NCI-H82 (cell line): ENCODE measurements at regions not wholly inside any gene's neighbourhood (a gene's known extent, or its start where the extent isn't known, plus 50 kb on each side); places are given as distances from the start of the nearest gene placed in this dataset.
A peak's percentile ranks its signal among the peaks of the same experiment; 100 is the strongest.
"Not testable (repeated sequence)": the region's sequence is repeated elsewhere in the genome, so short reads cannot be mapped to it uniquely, and the experiment has no call there.

Experiments
- DNase-seq: peaks from one replicate; lab custom pipeline; 2025; lab: John Stamatoyannopoulos, UW

DNA sequence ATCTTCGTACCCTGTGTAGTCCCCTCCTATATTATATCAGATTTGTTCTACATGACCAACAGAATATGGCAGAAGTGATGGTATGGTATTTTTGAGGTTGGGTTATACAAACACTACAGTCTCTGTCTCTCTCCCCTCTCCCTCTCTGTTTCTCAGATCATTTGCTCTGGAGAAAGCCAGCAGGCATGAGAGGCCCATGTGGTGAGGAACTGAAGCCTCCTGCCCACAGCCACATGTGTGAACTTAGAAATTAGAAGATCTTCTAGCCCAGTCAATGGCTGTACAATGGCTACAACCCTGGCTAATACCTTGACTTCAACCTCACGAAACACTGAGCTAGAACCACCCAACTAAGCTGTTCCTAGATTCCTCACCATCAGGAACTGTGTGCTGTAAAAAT is 250.6 kb downstream of the SMAD2 start:
- peak; percentile 35 for DNase-seq

DNA sequence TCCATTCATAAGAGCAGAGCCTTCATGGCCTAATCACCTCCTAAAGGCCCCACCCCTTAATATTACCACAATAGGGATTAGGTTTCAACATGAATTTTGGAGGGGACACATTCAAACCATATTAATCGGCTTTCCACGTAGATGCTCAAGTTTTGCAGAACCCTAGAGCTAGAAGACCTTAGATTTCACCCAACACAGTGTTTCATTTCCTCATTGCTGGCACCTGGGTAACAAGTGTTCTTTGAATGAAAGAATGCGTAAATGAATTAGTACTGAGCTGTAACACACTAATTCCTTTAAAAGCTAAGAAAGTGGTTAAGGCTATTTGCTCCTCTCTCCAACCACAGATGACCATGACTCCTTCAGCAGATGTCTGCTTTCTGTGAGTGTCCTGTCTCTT is 252.5 kb downstream of the SMAD2 start:
- no peak for DNase-seq

DNA sequence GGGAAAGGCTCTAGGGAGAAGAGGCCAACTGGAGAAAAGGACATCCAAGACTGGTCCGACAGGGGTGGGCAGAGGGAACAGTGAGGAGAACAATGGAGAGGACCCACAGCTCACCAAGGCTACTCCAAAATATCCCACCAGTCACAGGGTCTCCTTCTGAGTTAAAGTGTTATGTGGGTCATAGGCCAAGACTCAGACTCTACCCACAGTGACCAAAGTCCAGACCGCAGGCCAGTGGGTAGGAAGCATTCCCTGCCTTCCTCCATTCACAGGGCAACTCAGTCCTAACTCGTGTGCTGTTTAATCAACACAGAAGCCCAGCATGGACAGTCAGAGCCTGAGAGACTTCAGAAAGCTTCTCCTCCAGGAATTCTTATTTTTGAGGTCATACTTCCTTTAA is 260.6 kb downstream of the SMAD2 start:
- DNase-seq = no peak

DNA sequence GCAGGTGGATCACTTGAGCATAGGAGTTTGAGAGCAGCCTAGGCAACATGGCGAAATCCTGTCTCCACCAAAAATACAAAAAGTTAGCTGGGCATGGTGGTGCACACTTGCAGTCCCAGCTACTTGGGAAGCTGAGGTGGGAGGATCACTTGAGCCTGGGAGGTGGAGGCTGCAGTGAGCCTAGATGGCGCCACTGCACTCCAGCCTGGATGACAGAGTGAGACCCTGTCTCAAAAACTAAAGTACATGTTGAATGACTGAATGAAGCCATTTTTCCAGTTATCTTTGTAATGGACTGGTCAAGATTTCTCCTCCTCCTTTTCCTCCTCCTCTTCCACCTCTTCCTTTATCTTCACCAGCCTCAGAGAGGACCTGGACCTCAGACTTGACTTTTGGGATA is 272.0 kb downstream of the SMAD2 start:
- DNase-seq = no peak

DNA sequence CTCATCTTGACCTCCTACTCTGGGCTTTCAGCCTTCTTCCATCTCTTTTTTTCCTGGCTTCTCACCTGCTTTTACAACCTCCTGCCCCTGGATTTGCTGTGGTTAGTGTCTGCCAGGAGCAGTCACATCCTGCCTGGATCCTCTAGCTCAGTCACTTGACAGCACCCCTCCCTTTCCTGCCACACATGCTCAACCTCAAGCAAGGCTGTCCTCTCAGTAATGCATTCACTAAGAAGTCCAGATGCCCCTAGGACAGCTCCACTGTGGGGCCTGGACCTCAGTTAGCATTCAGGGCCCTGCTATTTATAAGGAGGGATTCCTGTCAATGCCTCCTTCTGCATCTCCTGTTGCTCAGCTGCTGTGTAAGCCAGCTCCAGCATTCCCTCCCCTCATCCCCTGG is 275.5 kb downstream of the SMAD2 start:
- DNase-seq = no peak

DNA sequence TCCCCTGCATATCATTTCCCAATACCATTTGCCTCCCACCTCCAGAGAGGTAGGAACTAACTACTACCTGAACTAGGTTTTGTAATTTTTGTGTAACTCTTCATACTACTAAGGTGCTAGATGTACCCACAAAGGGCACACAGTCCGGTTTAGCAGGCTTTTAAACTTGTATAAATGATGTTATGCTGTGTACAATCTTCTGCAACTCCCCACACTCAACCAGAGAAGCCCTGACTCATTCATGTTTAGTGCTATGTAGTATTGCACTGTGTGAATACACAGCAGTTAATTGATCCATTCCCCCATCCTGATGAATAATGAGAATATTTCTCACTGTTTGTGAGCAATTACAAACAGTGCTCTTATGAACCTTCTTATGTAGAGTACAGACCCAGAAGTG is 285.6 kb downstream of the SMAD2 start:
- no peak for DNase-seq

DNA sequence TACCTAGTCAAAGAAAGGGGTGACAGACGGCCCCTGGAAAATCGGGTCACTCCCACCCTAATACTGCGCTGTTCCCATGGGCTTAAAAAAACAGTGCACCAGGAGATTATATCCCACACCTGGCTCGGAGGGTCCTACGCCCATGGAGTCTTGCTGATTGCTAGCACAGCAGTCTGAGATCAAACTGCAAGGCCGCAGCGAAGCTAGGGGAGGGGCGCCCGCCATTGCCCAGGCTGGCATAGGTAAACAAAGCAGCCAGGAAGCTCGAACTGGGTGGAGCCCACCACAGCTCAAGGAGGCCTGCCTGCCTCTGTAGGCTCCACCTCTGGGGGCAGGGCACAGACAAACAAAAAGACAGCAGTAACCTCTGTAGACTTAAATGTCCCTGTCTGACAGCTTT is 292.9 kb downstream of the SMAD2 start:
- not testable (repeated sequence) for DNase-seq

DNA sequence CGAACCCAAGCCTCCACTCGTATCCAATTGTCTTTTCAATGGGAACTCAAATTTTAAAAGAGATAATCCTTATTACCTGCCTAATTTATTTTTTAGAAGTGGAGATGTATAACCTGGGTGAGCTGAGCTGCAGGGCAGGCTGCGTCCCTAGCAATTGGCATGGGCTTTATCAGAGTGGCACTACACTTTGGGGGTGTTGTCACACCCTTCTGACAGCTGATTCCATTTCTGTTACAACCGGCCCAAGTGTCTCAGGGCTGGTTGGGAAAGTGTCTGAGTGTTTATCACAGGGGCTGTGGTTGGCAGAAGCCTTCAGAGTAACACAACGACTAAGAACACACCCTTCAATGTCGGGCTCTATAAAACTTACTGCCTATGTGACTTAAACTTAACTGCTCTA is 295.0 kb downstream of the SMAD2 start:
- DNase-seq = no peak

DNA sequence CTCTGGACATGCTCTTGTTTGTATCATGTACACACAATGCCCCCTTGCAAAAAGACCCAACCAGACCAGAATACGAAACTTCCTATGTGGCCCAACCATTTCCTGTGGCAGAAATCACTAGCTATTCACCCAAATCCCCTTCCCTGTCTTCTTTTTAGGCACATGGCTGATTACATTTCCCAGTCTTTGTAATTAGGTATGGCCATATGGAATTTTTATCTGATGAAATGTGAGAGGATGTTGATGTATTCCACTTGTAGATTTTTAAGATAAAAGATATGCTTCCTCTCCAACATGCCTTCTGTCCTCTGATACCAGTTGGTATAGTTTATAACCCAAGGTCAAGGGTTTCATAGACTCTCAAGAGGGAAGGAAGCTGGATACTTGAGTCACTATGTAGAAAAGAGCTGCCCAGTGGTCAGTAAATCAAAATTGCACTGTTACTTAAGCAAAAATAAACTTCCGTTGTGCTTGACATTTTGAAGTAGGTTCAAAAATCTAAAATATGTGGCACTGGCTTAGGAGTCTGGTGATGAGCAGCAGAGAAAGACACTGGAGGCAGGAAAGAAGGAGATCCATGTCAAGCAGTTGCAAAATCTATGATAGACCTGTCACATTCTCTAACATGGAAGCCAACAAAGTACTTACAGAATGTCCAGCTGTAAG is 297.4 kb downstream of the SMAD2 start:
- no peak for DNase-seq

DNA sequence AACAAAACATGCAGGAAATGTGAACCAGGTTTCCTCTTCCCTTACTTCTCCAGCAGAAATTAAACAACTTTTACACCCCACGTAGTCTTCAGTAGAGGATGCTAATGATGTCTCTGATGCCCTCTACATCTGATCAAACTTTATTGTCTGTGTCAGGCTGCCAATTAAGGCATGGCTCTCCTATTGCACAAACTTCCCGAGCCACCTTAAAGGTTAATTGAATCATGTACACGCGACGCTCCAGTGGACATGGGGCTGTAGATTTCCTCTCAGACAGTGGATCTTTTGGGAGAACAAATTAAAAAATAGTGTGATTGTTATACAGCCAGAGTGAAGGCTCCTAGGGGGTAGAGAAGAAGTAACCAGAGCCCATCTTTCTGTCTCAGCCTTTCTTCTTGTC is 301.6 kb downstream of the SMAD2 start:
- no peak for DNase-seq

DNA sequence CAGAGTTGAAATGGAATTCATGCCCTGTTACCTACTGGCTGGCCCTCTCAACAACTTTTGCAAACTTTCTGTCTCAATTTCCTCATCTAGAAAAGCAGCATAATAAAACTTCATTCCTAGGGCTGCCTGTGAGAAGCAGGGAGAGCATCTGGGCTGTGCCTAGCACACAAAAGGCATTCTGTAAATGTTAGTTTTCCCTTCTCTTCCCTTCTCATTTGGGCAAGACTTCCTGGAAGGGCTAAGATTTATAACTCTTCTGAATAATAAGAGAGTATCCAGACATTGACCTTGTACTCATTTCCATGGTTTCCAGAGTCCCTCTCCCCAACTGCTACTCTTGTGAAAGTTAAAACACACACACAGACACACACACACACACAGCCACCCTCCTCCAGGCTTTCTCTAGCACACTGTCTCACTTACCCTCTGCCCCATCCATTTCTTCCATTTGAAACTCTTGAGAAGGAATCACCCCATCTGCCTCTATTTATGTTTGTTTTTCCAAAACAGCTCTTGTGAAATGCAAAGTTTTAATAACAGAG is 302.1 kb downstream of the SMAD2 start:
- DNase-seq = no peak

DNA sequence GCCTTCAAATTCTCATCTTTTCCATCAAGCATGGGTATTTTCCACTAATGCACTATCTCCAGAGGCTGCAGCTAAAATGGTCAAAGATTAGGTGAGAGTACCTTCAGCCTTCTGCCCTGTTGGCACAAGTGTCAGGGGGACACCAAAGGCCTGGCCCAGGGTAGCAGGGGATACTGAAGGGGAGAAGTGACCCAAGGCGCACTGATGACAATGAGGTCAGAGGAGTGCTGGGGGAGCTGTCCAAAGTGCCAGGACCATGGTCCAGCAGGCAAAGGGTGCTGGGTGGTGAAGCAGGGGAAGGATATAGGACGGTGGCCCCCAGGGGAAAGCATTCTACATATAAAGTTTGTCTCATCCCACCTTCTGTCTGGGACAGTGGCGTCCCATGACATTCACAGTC is 303.4 kb downstream of the SMAD2 start:
- DNase-seq = no peak

DNA sequence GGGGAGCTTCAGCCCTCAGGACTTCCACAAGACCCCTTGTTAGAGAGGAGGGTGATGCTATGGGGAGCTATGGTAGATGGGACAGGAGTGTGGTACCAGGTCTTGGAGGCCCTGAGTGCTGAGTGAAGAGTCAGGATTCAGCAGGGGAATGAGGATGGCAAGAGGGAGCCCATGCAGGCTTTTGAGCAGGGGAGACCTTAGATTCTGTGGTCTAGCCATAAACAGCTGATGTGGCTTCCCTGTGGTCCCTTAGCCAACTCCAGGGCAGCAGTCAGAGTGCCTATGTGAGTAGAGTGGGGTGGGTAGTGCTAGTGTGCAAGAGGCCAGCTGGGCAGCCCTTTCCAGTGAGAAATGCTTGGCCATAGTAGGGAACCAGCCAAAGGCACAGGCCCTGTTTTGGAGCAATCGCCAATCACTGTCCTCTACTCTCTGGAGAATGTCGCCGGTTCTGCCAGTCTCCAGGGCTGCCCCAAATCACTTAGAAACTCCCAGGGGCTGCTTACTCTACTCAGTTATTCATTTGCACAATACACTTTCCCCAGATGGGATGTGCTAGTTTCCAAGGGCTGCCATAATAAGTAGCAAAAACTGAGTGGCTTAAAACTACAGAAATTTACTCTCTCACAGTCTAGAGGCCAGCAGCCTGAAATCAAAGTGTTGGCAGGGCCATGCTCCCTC is 310.5 kb downstream of the SMAD2 start:
- no peak for DNase-seq

DNA sequence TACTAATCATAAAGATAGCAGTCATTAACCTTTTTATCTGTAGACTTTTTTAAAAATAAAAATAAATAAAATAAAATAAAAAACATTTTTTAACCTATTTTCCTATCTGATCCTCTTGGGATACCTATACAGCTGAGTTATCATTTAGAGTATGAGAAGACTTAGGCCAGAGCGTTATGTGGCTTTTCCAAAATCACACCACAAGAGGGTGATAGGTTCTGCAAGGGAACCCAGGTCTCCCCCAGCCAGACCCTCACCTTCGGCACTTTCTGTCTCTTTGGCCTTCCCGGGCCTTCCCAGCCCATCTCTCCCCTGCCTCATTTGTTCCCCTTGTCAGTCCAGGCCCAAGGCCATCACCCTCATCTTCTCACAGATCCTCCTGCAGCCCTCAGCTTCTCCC is 311.7 kb downstream of the SMAD2 start:
- DNase-seq = no peak

DNA sequence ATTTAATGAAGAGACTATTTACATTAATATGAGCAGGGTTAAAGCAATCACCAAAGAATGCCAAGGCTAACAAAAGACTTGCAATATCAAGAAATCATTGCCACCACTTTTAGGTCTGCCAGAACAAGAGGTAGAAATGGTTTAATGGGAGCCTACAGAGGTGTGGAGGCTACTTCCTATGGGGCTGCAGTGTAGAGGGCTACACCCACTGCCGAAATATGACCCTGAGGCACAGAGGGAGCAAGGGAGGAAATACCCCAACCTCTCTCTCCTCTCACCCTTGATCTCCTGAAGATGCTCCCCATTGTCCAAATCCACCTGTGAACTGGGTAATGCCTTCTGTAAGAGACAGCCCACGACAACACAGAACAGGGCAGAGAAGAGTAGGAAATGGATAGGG is 315.4 kb downstream of the SMAD2 start:
- no peak for DNase-seq

DNA sequence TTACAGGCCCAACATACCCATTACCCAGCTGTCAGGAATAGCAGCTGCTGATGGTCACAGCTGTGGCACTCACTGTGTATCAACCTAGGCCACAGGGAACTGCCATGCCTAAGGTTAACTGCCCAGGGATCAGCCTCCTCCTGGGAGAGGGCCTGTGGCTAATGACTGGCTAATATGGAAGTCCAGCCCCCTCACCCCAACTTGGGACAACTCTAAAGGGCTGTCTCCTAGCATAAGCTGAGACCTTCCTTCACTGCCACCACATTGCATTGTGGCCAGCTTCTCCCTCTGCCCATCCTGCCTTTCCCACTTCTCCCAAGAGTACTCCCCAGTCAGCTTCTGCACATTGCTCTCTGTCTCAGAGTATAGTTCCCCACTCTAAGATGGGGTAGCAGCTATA is 316.5 kb downstream of the SMAD2 start:
- no peak for DNase-seq

DNA sequence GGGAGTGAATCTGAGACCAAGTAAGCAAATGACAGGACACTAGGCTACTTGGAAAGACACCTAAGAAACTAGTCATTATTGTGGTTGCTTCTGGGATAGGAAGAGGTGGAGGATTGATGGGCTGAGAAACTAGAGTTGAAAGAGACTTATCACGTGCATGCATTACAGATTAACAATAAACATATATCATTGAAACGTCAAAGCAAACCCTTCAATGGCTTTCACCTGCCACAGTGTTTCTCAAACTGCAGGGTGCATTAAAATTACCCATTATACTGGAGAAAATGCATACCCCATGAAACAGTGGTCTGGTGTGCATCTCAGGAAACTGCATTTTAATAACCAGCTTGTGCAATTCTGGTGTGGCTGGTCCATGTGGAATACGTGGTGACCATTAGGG is 318.8 kb downstream of the SMAD2 start:
- DNase-seq = no peak

DNA sequence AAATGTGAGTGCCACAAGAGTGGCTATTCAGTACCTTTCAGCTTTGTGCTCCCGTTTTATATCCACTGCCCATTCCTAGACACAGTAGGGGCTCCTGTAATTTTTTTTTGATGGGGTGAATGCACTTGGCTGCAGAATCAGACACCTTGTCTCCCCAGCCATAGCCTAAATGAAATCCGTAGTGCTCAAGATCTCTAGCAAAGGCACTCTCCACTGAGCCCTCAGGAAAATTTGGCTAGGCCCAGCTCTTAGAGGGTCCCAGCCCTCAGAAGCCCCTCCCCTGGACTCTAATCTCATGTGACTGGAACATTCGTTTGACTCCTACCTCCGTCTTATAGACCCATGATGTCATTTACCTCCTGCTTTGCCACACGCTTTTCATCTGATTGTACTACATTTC is 323.9 kb downstream of the SMAD2 start:
- DNase-seq = no peak

DNA sequence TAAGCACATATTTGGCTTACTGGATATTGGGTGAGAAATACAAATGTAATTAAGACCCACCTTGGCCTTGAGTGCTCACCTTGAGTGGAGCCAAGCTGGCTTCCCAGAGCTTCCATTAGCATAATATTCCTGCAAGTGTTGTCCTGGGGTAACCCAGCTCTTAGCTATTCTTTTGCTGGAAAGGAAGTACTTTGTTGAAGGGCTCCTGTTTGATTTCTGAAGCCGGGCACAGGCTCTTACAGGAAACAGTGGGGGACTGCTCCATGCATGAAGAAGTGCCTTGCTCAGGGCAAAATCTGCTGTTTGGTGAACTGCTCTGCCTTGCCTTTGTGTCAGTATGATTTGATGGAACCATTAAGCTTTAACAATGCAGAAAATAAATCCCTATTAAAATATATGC is 325.4 kb downstream of the SMAD2 start:
- DNase-seq = no peak

DNA sequence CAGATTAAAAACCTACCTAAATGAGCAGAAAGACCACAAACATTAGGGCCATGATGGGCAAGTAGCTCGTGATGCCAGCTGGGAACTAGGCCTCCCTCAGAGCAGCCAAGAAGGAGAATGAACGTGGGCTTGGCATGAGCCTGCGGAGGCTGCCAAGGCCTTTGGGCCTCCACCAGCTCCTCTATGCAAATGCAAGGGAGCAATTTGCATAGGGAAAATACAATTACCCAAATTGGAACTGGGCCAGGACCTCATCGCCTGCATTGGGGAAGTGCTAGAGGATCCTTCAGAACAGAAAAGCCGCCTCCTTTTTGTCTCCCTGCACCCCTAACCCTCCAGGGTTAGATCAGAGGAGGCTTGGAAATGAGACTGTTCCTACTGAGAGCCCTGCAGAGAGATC is 326.4 kb downstream of the SMAD2 start:
- no peak for DNase-seq

DNA sequence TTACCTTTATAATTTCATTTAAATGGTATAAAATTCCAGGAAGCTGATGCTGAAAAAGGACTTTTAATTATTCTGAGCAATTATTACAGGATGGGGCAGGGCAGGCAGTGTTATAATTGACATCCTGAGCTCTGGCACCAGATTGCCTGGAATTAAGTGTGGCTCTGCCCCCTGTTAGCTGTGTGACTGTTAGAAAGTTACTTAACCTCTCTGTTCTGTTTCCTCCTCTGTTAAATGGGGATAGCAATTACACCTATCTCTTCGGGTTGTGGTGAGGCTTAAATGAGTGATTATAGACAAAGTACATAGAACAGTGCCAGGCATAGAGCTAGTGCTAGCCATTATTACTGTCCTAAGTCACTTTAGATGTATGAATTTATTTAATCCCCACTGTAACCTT is 327.3 kb downstream of the SMAD2 start:
- DNase-seq = no peak

DNA sequence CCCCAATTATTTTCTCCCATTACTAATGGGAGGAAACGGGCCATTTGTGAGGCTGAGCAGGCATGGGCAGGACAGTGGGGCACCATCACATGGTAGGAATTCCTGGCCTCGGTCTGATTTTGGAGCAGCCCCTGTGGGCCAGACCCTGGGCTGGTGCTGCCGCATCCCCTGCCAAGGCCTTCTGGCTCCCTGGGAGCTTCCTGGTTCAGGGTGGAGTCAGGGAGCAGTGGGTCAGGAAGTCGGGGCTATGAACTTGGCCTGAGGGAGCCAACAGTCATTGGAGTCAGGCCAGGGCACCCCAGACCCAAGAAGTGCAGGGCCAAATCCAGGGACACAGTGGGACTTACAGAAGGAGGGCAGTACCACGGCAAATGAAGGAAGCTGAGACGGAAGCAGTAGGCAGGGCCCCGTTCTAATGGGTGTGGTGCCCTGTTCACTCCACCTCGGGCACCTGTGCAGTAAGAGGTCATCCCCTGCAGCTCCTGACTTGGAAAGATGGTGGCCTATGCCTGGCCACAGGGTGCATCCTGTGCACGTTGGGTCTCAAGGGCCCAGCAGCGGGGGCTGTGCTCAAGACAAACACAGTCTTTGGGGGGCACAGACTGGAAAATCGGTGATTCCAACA is 328.1 kb downstream of the SMAD2 start:
- no peak for DNase-seq

DNA sequence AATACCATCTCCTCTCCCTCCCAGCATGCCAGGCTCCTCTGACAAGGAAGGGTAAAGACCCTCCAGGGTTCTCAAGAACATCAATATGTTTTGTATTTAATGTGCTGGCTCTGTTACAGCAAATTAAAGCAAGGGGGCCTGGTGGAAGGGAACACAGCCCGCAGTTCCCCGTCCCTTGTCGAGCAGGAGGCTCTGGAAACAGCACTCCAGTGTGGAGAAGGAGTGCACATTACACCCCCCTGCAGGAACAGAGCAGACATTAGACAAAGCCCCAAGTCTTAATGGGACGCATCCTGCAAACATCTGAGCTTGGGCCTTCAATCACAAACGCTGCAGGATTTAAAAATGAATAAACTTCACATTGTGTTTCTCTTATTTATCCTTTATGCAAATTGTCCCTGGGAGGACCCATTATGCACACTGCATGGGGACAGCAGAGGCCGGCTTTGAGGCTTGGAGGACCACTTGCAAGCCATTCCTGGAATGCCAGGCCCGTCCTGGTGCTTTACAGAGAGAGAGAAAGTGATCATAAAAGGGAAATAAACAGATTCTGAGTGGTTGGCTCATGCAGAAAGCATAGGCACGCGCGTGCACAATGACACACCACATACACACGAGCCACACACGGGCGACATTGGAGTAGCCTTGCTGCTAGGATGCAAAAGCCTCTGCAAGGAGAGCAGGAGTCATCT is 328.7 kb downstream of the SMAD2 start:
- no peak for DNase-seq
